ENCODE measurements at regions not wholly inside any gene's neighbourhood (a gene's known extent, or its start where the extent isn't known, plus 50 kb on each side); places are given as distances from the start of the nearest gene placed in this dataset.

DNA sequence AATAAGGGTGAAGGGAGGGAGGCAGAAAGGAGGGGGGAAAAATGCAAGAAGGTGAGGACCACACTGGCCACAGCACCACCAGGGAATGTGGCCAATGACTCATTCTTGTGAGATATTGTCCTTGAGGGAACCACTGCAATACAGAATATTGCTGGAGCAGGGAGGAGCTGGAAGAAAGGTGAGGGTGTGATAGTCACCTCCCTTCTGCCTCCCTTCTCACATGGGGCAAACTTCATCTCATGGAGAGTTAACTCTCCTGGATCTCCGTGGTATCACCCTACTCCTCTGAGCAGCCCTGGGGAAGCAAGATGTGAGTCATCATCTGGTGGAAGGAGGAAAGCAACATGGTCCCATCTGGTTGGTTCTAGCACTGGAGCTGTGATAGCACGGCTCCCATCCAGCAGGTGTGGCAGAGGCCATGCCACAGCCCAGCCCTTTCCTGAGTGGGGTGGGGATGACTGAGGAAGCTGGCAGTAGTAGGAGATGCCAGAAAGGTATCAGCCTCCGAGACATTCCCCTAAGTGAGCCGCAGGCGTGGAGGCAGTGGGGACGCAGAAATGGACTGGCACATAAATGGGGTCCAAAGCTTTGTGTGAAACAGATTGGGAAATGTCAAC, 115.9 kb upstream of the LPP start:
- H3K27me3 ChIP-seq (ENCODE audit: control insufficient read depth, insufficient read depth, low read length): no peaks in the 10 kb centered on the region
- DNase-seq (ENCODE audit: low read depth) (peak; percentile 38), FAIRE-seq (peak; percentile 58)

DNA sequence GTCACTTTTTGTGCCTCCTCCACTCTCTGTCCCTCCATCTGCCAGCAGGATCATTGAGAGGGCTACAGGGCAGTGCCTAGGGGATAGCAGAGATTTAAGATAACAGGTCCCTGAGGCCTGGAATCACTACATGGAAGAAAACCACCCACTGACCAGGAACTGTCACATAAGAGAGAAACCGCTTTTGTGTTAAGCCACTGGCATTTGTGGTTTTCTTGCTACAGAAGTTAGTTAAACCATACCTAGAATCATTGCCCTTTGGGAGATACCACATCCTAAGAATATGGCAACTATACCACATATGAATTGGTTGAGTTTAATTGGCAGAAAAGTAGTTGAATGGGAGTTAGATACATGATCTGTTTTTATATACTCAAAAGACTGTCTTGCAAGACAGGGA, 112.8 kb upstream of the LPP start:
- TF ChIP-seq, protein P1, sequence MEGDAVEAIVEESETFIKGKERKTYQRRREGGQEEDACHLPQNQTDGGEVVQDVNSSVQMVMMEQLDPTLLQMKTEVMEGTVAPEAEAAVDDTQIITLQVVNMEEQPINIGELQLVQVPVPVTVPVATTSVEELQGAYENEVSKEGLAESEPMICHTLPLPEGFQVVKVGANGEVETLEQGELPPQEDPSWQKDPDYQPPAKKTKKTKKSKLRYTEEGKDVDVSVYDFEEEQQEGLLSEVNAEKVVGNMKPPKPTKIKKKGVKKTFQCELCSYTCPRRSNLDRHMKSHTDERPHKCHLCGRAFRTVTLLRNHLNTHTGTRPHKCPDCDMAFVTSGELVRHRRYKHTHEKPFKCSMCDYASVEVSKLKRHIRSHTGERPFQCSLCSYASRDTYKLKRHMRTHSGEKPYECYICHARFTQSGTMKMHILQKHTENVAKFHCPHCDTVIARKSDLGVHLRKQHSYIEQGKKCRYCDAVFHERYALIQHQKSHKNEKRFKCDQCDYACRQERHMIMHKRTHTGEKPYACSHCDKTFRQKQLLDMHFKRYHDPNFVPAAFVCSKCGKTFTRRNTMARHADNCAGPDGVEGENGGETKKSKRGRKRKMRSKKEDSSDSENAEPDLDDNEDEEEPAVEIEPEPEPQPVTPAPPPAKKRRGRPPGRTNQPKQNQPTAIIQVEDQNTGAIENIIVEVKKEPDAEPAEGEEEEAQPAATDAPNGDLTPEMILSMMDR (IDR thresholded peaks at IDR 0.05; ENCODE audit: insufficient read depth, low read length, severe bottlenecking): no peak
- Histone ChIP-seq H3K36me3 (ENCODE audit: control insufficient read depth, insufficient read depth, low read length) (no peaks in the 10 kb centered on the region), H3K4me3 (ENCODE audit: low read depth, low read length) (no peak overlapping the region), H3K27me3 (ENCODE audit: control insufficient read depth, insufficient read depth, low read length) (no peaks in the 10 kb centered on the region)
- DNase-seq (ENCODE audit: low read depth): no peak
- no peak for FAIRE-seq

More for the DNA sequence above, 115.9 kb upstream of the LPP start:
- no peaks in the 10 kb centered on the region for H3K36me3 ChIP-seq (ENCODE audit: control insufficient read depth, insufficient read depth, low read length)
- H3K4me3 ChIP-seq (ENCODE audit: low read depth, low read length): no peak overlapping the region
- TF ChIP-seq, protein P1 (IDR thresholded peaks at IDR 0.05; ENCODE audit: insufficient read depth, low read length, severe bottlenecking): no peak

DNA sequence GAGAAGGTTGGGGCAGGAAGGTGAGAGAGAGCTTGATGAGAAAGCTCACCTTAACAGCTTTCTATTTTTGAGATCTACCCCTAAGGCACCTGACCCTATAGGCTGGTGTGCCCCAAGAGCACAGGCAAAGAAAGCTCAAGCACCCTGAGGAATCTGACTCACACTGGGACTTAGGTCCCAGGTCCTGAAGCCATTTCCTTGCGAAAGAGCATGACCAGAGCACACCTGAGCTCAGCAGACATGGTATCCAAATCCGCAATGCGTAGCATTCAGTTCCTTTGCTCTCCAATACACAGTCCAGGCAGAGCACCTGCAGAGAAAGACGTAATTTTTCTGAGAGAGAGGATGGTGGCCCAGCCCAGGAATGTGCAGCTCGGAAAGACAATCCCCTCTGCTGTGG, 112.1 kb upstream of the LPP start:
- H3K4me3 ChIP-seq (ENCODE audit: low read depth, low read length): no peak overlapping the region
- FAIRE-seq: no peak
- TF ChIP-seq, protein P1 (IDR thresholded peaks at IDR 0.05; ENCODE audit: insufficient read depth, low read length, severe bottlenecking): no peak
- no peak for DNase-seq (ENCODE audit: low read depth)
- H3K27me3 ChIP-seq (ENCODE audit: control insufficient read depth, insufficient read depth, low read length): no peaks in the 10 kb centered on the region
- H3K36me3 ChIP-seq (ENCODE audit: control insufficient read depth, insufficient read depth, low read length): no peaks in the 10 kb centered on the region

DNA sequence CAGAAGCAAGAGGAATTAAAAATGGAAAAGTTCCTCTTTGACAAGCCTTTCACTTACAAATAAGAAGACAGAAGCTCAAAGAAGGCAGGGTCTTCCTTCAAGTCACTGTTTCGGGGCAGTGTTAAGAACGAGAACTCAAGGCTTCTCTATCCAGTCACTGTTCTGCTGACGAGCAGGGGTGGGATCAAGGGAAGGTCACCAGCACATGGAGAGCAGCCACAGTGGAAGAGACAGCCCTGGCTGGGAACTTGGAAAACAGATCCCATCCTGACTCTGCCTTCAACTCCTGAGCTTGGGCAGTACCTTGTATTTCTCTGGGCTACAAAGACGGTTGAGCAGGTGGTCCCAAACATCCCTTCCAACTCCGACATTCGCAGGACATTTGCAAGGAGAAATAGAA, 111.5 kb upstream of the LPP start:
- DNase-seq (ENCODE audit: low read depth): no peak
- H3K27me3 ChIP-seq (ENCODE audit: control insufficient read depth, insufficient read depth, low read length): no peaks in the 10 kb centered on the region
- TF ChIP-seq, protein P1 (IDR thresholded peaks at IDR 0.05; ENCODE audit: insufficient read depth, low read length, severe bottlenecking): no peak
- FAIRE-seq: no peak
- H3K36me3 ChIP-seq (ENCODE audit: control insufficient read depth, insufficient read depth, low read length): no peaks in the 10 kb centered on the region
- no peak overlapping the region for H3K4me3 ChIP-seq (ENCODE audit: low read depth, low read length)

DNA sequence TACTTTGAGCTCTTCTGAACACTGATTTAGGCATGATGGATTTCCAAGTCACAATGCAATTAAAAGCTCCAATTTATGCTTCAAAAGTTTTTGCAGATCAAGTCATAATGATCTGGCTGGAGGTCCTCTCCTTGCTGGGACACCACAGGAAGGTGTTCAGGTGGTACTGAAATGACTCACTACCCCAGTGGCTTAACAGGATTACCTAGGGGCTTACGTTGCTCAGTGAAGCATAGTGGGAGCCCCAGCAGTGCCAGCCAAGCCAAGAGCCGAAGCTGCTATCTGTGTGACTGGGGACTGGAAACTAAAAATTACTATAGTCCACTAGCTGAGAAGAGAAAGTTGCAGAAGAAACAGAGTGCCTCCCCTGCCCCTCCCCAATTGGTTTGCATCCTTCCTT, 110.1 kb upstream of the LPP start:
- Histone ChIP-seq H3K4me3 (ENCODE audit: low read depth, low read length) (no peak overlapping the region), H3K36me3 (ENCODE audit: control insufficient read depth, insufficient read depth, low read length) (no peaks in the 10 kb centered on the region), H3K27me3 (ENCODE audit: control insufficient read depth, insufficient read depth, low read length) (no peaks in the 10 kb centered on the region)
- DNase-seq (ENCODE audit: low read depth): no peak
- TF ChIP-seq, protein P1 (IDR thresholded peaks at IDR 0.05; ENCODE audit: insufficient read depth, low read length, severe bottlenecking): no peak
- no peak for FAIRE-seq
